Activated CD8-positive, alpha-beta memory T cell treated with anti-CD3 and anti-CD28 coated beads for 4 hours (primary cell): ENCODE measurements at regions not wholly inside any gene's neighbourhood (a gene's known extent, or its start where the extent isn't known, plus 50 kb on each side); places are given as distances from the start of the nearest gene placed in this dataset.
"Not testable (repeated sequence)": the region's sequence is repeated elsewhere in the genome, so short reads cannot be mapped to it uniquely, and the experiment has no call there.

ENCODE experiments used
- DNase-seq, 2 donors: peaks; one replicate each; pipeline ENCODE4 v3.0.0-alpha.2; 2020; ENCODE audit warnings: low read depth in 2 of 2

- DNase-seq, result no peak
These were observed 106.3 kb upstream of the ALCAM start for GRCh38 chr3:105260385-105260784.

- DNase-seq, result no peak
These were observed 92.2 kb upstream of the ALCAM start for GRCh38 chr3:105274536-105274935.

- DNase-seq, result no peak
These were observed 91.8 kb upstream of the ALCAM start for GRCh38 chr3:105274958-105275357.

- DNase-seq, result no peak
These were observed 89.1 kb upstream of the ALCAM start for GRCh38 chr3:105277656-105278055.

- DNase-seq, result no peak
These were observed 88.0 kb upstream of the ALCAM start for GRCh38 chr3:105278688-105279087.

GRCh38 chr3:105281989-105282388, 84.7 kb upstream of the ALCAM start:
- no peak for DNase-seq

GRCh38 chr3:105284876-105285275, 81.8 kb upstream of the ALCAM start:
- DNase-seq, result no peak

GRCh38 chr3:105285653-105286241, 81.0 kb upstream of the ALCAM start:
- no peak for DNase-seq

GRCh38 chr3:105293441-105293840, 73.3 kb upstream of the ALCAM start:
- no peak for DNase-seq

- DNase-seq, result not testable (repeated sequence)
These were observed 70.4 kb upstream of the ALCAM start for GRCh38 chr3:105296182-105296822.

GRCh38 chr3:105304487-105304886, 62.2 kb upstream of the ALCAM start:
- DNase-seq, result no peak

GRCh38 chr3:105315144-105315543, 51.6 kb upstream of the ALCAM start:
- DNase-seq, result no peak

- no peak for DNase-seq
These were observed 50.9 kb upstream of the ALCAM start for GRCh38 chr3:105315815-105316214.

GRCh38 chr3:105316331-105316730, 50.4 kb upstream of the ALCAM start:
- DNase-seq, result no peak
